Activated CD4-positive, alpha-beta T cell treated with anti-CD3 and anti-CD28 coated beads, Interleukin-2, amount 10 ng/mL, durations not matched to agents 24 days and 14 days (primary cell): ENCODE measurements at regions not wholly inside any gene's neighbourhood (a gene's known extent, or its start where the extent isn't known, plus 50 kb on each side); places are given as distances from the start of the nearest gene placed in this dataset.

Experiments used
- DNase-seq: peaks from one replicate; pipeline ENCODE4 v3.0.0; 2022
- H3K27ac Mint-ChIP-seq: one replicate; pipeline ENCODE4 v1.8.0; 2022; ENCODE audit warnings: mild to moderate bottlenecking, mixed read lengths
- H3K27me3 Mint-ChIP-seq: one replicate; pipeline ENCODE4 v1.8.0; 2022; ENCODE audit warnings: mixed read lengths
- H3K36me3 Mint-ChIP-seq: one replicate; pipeline ENCODE4 v1.8.0; 2022; ENCODE audit warnings: low read depth, mild to moderate bottlenecking, mixed read lengths
- H3K4me1 Mint-ChIP-seq: one replicate; pipeline ENCODE4 v1.8.0; 2021; ENCODE audit warnings: mixed read lengths
- H3K4me3 Mint-ChIP-seq: one replicate; pipeline ENCODE4 v1.8.0; 2022; ENCODE audit warnings: mild to moderate bottlenecking, moderate library complexity, mixed read lengths
- H3K9me3 Mint-ChIP-seq: one replicate; pipeline ENCODE4 v1.8.0; 2021; ENCODE audit warnings: mixed read lengths
- intact Hi-C: fragments of 100-400 bp; cut with micrococcal nuclease; formaldehyde crosslinking; loops from one replicate; pipeline ENCODE4 v1.15.1; 2023

DNA sequence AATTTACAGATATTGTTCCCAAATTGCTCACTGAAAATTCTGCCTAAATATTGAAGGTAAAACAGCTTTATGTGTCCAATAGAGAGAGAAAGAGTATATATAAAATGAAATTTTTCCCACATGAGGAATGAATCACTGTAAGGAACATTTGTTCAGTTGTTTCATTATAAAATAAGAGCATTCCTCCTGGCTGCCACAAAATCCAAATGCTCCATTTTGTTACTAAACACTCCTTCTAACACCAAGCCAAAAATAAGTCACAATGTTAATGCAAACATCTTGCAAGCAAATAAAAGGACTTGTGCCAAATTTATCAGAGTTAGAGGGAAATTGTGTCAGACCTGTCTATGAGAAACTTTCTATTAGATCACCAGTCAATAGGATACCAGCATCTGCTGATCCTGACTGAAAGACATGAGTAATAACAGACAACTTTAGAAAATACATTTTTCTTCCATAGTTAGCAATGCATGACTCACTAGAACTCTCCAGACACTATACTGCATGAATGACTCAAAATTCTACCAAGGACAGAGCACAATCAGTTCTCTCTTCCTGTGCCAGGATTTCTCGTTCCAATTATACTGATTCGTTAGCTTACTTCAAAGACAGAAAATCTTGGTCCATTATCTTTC lies 83.5 kb upstream of the FNDC3A start:
- no peaks in the 10 kb centered on the region for H3K27me3 Mint-ChIP-seq
- H3K4me1 Mint-ChIP-seq, result peaks cover 19% of the 10 kb centered on the region
- H3K9me3 Mint-ChIP-seq, result peaks cover 15% of the 10 kb centered on the region
- intact Hi-C loops, result loop anchor here (1.0 to 5.0 kb wide), 5 partner anchors 8 to 240 kb away; partner anchors contain the start of gene CYSLTR2
- H3K36me3 Mint-ChIP-seq, result no peaks in the 10 kb centered on the region
- peak overlapping the region; percentile 70 for H3K27ac Mint-ChIP-seq
- no peak for DNase-seq
- peak overlapping the region; percentile 20 for H3K4me3 Mint-ChIP-seq

DNA sequence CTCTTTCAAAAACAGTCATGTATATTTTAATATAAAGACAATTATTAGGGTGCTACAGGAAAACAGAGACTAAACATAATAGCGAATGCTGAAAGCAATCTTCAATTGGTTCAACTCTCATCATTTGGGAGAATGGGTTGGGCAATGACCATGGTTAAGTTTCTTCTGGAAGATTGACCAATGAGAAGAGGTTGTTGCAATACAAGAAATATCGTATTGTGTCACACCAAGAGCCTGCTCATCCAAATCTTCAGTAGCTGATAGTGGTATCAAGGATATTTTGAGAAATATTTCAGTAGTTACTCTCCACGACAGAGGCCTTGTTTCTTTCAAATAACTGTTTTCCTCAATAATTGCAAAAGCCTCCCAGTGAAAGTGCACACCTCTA lies 83.0 kb upstream of the FNDC3A start:
- Mint-ChIP-seq H3K27me3 (no peaks in the 10 kb centered on the region), H3K4me3 (no peak overlapping the region), H3K4me1 (peaks cover 19% of the 10 kb centered on the region), H3K27ac (no peak overlapping the region), H3K9me3 (peaks cover 15% of the 10 kb centered on the region), H3K36me3 (no peaks in the 10 kb centered on the region)
- intact Hi-C loops, result loop anchor here (1.0 to 5.0 kb wide), 5 partner anchors 8 to 240 kb away; partner anchors contain the start of gene CYSLTR2
- DNase-seq, result no peak

DNA sequence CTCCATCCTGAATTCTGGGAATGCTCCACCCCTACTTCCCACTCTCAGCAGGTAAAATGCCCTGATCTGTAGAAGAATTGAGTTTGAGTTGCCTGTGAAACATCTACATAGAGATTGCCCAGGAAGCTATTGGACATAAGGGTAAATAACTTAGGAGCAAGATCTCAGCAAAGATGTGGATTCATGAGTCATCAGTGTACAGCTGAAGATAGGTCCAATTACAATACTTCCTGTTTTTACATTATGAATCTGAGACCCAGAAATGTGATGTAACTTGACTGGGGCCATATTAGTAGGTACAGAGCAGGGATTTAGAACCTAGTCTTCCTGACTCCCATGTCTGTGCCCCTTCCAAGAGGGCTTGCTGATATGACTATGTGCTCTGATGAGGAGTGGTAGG lies 79.4 kb upstream of the FNDC3A start:
- no peak overlapping the region for H3K27ac Mint-ChIP-seq
- intact Hi-C loops, result no loop called here
- peaks cover 18% of the 10 kb centered on the region for H3K27me3 Mint-ChIP-seq
- no peak for DNase-seq
- peaks cover 20% of the 10 kb centered on the region for H3K9me3 Mint-ChIP-seq
- H3K4me3 Mint-ChIP-seq, result no peak overlapping the region
- H3K4me1 Mint-ChIP-seq, result peaks cover 12% of the 10 kb centered on the region
- no peaks in the 10 kb centered on the region for H3K36me3 Mint-ChIP-seq

DNA sequence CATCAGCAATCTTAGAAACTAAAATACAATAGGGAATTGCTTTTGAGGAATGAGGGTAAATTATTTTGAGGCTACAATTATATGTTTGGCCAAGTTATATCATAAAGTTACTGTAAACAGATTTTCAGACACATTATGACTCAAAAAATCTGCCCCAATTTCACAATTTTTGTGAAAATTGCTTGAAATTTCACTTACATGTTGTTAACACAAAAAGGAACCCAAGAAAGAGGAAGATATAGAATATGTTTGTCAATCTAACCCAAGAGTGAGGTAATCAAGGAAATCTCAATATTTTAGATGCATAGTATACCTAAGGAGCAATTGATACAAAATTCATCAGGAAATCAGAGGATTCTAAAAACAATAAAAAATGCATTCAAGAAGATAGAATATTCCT lies 73.9 kb upstream of the FNDC3A start:
- DNase-seq, result no peak
- intact Hi-C loops, result no loop called here
- Mint-ChIP-seq H3K27ac (no peak overlapping the region), H3K36me3 (no peaks in the 10 kb centered on the region), H3K9me3 (peaks cover 10% of the 10 kb centered on the region), H3K4me3 (no peak overlapping the region), H3K27me3 (peaks cover 30% of the 10 kb centered on the region), H3K4me1 (peaks cover 4% of the 10 kb centered on the region)

DNA sequence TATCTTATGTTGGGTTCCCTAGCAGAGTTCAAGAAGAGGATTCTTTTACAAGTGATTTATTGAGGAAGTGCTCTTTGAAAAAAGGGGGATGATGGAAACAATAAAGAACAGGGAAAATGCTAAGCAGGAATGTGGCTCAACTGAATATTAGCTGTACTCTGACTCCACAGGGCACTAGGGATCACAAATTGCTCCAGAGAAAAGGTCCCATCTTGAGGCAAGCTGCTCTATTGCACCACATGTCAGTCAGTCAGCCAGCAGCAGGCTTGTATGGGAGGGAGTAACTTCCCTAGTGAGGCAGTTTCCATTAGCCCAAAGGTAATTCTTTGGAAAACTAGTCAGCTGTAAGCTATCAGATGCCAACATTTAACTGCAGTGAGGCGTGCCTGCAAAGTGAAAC lies 73.3 kb upstream of the FNDC3A start:
- no peaks in the 10 kb centered on the region for H3K36me3 Mint-ChIP-seq
- intact Hi-C loops, result no loop called here
- DNase-seq, result no peak
- H3K4me1 Mint-ChIP-seq, result peaks cover 4% of the 10 kb centered on the region
- peaks cover 30% of the 10 kb centered on the region for H3K27me3 Mint-ChIP-seq
- no peak overlapping the region for H3K27ac Mint-ChIP-seq
- H3K9me3 Mint-ChIP-seq, result peaks cover 10% of the 10 kb centered on the region
- no peak overlapping the region for H3K4me3 Mint-ChIP-seq

DNA sequence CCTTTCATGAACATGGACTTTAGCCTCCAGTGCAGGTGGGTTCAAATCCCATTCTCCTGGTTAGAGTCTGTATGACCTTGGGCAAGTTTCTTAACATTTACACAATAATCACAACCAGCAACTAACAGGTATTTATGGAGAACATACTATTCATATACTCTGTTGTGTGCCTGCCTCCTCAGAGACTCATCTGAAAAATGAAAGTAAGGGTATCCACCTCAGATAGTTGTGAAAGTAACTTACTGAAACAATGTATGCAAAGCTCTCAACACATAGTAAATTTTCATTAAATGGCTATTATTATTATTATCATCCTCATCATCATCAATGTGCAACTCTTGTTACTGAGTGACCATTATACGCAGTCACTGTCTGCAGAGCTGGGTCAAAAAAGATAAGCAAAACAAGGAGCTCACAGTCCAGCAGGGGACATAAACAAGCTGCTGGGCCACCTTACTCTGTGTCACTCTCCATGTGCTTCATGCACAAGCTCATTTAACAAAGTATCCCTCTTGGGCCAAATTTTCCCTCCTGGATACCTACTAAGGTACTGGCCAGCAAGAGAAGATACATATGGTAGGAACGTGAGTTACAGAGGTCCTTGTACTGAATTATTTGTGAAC lies 70.9 kb upstream of the FNDC3A start:
- Mint-ChIP-seq H3K9me3 (no peaks in the 10 kb centered on the region), H3K4me3 (no peak overlapping the region), H3K36me3 (no peaks in the 10 kb centered on the region), H3K27ac (no peak overlapping the region), H3K4me1 (peaks cover 4% of the 10 kb centered on the region), H3K27me3 (peaks cover 21% of the 10 kb centered on the region)
- DNase-seq, result no peak
- intact Hi-C loops, result no loop called here

DNA sequence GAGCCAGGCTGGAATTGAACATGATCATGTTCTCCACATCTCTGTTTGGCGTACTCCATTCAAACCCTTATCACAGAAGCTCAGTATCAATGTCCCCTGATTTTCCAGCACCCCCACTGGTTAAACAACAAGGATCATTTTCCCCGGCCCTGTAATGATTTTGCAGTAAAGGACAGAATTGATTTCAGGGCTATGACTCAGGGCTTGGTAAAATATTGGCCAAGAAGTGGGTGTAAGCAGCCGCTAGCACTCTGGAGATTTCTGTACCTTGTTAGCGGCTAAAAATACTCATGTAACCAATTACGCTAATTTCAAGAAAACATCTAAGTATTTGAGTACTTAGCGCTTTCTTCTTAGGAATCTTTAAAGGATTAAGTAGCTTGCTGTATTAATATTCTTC lies 69.5 kb upstream of the FNDC3A start:
- H3K4me1 Mint-ChIP-seq, result peaks cover 4% of the 10 kb centered on the region
- H3K27ac Mint-ChIP-seq, result no peak overlapping the region
- intact Hi-C loops, result no loop called here
- peaks cover 21% of the 10 kb centered on the region for H3K27me3 Mint-ChIP-seq
- H3K9me3 Mint-ChIP-seq, result no peaks in the 10 kb centered on the region
- H3K4me3 Mint-ChIP-seq, result no peak overlapping the region
- DNase-seq, result no peak
- no peaks in the 10 kb centered on the region for H3K36me3 Mint-ChIP-seq

DNA sequence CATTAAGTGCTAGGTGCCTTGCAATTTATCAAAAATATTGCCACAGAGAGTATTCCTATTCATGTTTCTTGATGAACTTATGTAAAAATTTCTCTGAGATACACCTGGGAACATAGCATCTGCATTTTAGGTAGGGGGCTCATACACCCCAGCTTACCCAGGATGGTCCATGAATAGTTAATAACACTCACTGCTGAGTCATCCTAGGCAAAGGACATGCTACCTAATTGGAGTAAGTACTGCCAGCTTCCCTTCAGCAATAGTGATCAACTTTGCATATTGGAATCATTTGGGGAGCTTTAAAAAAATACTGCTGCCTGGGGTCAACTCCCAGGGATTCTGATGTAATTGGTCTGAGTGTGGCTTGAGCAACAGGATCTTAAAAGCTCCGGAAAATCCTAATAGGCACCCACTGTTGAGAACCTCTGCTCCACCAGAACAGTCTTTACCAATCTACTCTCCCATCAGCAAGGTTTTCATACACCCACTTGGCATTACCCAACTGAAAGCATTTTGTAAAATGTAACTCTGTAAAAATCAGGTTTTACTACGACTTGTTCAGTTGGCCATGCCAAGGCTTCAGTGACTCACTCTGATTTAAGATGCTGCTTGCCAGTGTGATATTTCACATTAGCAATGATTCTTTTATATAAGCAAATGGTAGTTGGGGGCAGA lies 67.2 kb upstream of the FNDC3A start:
- DNase-seq, result no peak
- intact Hi-C loops, result no loop called here
- no peaks in the 10 kb centered on the region for H3K9me3 Mint-ChIP-seq
- H3K4me3 Mint-ChIP-seq, result no peak overlapping the region
- H3K27me3 Mint-ChIP-seq, result peaks cover 10% of the 10 kb centered on the region
- no peaks in the 10 kb centered on the region for H3K36me3 Mint-ChIP-seq
- H3K27ac Mint-ChIP-seq, result no peak overlapping the region
- peaks cover 4% of the 10 kb centered on the region for H3K4me1 Mint-ChIP-seq

DNA sequence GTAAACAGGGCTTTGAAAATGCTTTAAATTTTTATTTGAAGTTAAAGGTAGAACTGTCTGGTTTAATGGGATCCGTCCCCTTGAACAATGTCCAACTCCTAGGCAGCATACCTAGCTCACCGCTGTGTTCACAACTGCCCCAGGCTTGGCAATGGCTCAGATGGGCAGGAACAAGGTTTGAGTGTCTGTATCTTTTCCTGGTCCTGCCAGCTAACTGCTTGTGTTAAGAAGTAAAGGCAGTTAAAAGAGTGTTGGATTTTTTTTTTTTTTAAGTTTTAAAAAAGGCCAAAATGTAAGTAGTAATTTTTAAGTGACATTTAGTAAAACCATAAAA lies 66.7 kb upstream of the FNDC3A start:
- H3K27me3 Mint-ChIP-seq, result peaks cover 8% of the 10 kb centered on the region
- intact Hi-C loops, result no loop called here
- DNase-seq, result no peak
- no peak overlapping the region for H3K4me3 Mint-ChIP-seq
- H3K4me1 Mint-ChIP-seq, result peaks cover 4% of the 10 kb centered on the region
- H3K27ac Mint-ChIP-seq, result no peak overlapping the region
- H3K9me3 Mint-ChIP-seq, result no peaks in the 10 kb centered on the region
- no peaks in the 10 kb centered on the region for H3K36me3 Mint-ChIP-seq

DNA sequence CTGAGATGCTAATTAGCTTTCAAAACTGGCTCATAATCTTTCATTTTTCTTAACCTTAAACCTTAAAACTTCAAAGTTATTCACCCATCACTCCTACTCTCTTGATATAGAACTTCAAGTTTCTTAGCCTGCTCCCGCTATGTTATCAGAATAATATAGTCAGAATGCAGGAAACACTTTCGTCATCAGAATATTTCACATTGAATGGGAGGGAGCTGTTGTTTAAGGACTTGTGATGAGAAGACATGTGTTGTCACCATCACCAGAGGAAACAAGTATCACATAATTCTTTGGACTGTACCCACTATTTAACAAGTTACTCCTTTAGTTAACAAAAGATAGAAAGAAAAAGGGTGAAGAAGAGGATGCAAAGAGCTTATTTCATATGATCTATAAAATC lies 65.0 kb upstream of the FNDC3A start:
- Mint-ChIP-seq H3K9me3 (peaks cover 4% of the 10 kb centered on the region), H3K36me3 (no peaks in the 10 kb centered on the region), H3K4me3 (no peak overlapping the region), H3K27ac (no peak overlapping the region), H3K27me3 (peaks cover 8% of the 10 kb centered on the region), H3K4me1 (no peaks in the 10 kb centered on the region)
- no peak for DNase-seq
- intact Hi-C loops, result no loop called here

DNA sequence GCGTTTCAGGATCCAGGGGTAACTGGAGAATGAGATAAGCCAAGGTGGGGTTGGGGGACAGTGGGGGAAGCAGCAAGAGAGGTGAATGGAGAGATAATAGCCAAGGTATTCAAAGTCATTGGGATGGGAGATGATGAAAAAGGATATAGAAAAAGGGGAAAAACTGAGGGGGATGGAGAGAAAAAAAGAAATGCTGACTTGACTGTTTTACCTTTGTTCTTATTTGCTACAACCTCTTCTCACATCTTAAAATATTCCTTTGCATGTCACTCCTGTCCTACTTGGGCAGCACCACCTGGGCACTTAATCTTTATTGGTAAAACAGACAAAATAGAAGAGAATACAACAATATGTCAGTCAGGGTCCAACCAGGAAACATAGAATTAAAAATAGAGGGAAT lies 56.0 kb upstream of the FNDC3A start:
- no peak for DNase-seq
- Mint-ChIP-seq H3K27ac (no peak overlapping the region), H3K36me3 (no peaks in the 10 kb centered on the region), H3K4me1 (no peaks in the 10 kb centered on the region), H3K9me3 (peaks cover 18% of the 10 kb centered on the region), H3K27me3 (no peaks in the 10 kb centered on the region), H3K4me3 (no peak overlapping the region)
- intact Hi-C loops, result no loop called here

DNA sequence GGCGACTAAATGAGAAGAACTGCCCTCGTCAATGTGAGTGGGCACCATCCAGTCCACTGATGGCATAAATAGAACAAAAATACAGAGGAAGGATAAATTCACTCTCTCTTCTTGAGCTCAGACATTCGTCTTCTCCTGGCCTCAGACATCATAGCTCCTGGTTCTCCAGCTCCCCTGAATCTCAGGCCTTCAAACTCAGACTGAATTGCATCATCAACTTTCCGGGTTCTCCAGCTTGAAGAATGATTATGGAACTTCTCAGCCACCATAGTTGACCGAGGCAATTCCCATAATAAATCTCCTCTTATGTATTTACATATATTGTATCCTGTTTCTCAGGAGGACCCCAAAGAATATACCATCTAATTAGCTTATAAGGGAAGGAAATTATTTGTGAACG lies 55.0 kb upstream of the FNDC3A start:
- Mint-ChIP-seq H3K27ac (no peak overlapping the region), H3K27me3 (no peaks in the 10 kb centered on the region), H3K4me3 (no peak overlapping the region), H3K9me3 (peaks cover 14% of the 10 kb centered on the region), H3K4me1 (no peaks in the 10 kb centered on the region), H3K36me3 (no peaks in the 10 kb centered on the region)
- DNase-seq, result no peak
- intact Hi-C loops, result no loop called here

DNA sequence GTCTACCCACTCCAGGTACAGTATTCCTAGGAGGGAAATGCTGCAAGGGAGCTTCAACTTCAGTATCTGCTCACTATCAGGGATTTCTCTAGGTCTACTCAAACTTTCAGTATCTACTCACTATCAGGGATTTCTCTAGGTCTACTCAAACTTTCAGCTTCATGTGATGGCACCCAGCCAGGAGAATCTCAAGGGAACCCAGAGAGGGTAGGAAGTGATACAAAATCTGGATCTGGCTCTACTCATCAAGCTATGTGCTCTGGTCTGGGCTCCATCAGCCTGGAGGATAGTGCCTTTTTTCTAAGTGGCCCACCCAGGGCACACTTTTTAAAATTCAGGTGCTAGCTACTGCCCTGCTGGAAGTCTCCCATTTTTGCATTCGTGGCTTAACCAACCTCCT lies 52.3 kb upstream of the FNDC3A start:
- Mint-ChIP-seq H3K9me3 (peaks cover 8% of the 10 kb centered on the region), H3K27ac (no peak overlapping the region), H3K4me1 (no peaks in the 10 kb centered on the region), H3K27me3 (no peaks in the 10 kb centered on the region), H3K4me3 (no peak overlapping the region), H3K36me3 (no peaks in the 10 kb centered on the region)
- intact Hi-C loops, result no loop called here
- DNase-seq, result no peak

DNA sequence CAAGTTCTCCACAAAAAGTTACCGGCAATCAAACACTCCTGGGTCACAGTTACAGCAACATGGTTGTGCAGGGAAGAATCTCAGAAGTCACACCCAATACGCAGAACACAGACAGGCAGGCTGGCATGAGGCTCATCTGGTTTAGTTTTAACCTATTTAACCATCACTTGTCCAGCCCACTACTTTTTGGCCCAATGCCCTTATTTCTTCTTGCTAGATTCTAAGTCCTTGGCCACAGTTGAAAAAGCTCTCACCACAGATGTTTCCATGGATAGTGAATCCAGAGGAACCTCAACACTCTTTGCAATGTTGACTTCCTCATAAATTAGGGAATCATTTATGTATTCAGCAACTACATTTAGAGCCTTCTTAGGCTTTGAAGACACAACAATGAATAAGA lies 50.7 kb upstream of the FNDC3A start:
- Mint-ChIP-seq H3K27ac (no peak overlapping the region), H3K36me3 (no peaks in the 10 kb centered on the region), H3K4me3 (no peak overlapping the region), H3K9me3 (peaks cover 8% of the 10 kb centered on the region), H3K4me1 (no peaks in the 10 kb centered on the region), H3K27me3 (no peaks in the 10 kb centered on the region)
- intact Hi-C loops, result no loop called here
- DNase-seq, result no peak
